Tibial nerve (tissue), 4 donors: ENCODE measurements at regions not wholly inside any gene's neighbourhood (a gene's known extent, or its start where the extent isn't known, plus 50 kb on each side); places are given as distances from the start of the nearest gene placed in this dataset.

ENCODE experiments used
- DNase-seq, 2 donors: peaks; one replicate each; pipeline ENCODE4 v3.0.0-alpha.2; 2019; ENCODE audit warnings: low spot score in 2 of 2
- H3K27ac ChIP-seq, 4 donors: fragments of 200-600 bp; sonication (generic) in 3 of 4; one replicate each; pipeline ENCODE4 v1.5.1; 2017 to 2019; ENCODE audit warnings: mild to moderate bottlenecking in 1 of 4
- H3K27me3 ChIP-seq, 2 donors: fragments of 200-600 bp; sonication (generic) in 1 of 2; one replicate each; pipeline versions ENCODE4 v1.5.1 to v1.6.0; 2017 to 2019
- H3K36me3 ChIP-seq, 3 donors: fragments of 200-600 bp; sonication (generic); one replicate each; pipeline ENCODE4 v1.5.1; 2018 to 2019
- H3K4me1 ChIP-seq, 4 donors: fragments of 200-600 bp; sonication (generic) in 3 of 4; one replicate each; pipeline ENCODE4 v1.5.1; 2017 to 2019
- H3K4me3 ChIP-seq, 4 donors: fragments of 200-600 bp; sonication (generic) in 3 of 4; one replicate each; pipeline ENCODE4 v1.5.1; 2017 to 2019; ENCODE audit warnings: mild to moderate bottlenecking in 1 of 4, moderate library complexity in 1 of 4
- H3K9me3 ChIP-seq, 4 donors: fragments of 200-600 bp; sonication (generic) in 3 of 4; one replicate each; pipeline ENCODE4 v1.5.1; 2017 to 2019
- CTCF ChIP-seq, 5 experiments: fragments of 200-600 bp in 3 of 5; fragments of 450-650 bp in 2 of 5; sonication (generic) in 3 of 5; IDR thresholded peaks; one replicate each; pipeline ENCODE4 v1.5.1; 2016 to 2019; ENCODE audit warnings: antibody characterized with exemption in 5 of 5, mild to moderate bottlenecking in 3 of 5, moderate library complexity in 2 of 5
- EP300 ChIP-seq, 2 donors: sonication (generic); formaldehyde crosslinking; IDR thresholded peaks; one replicate each; pipeline ENCODE4 v1.6.1; 2017; ENCODE audit warnings: antibody characterized with exemption in 2 of 2, mild to moderate bottlenecking in 1 of 2
- POLR2A ChIP-seq, 2 donors: fragments of 450-650 bp; IDR thresholded peaks; one replicate each; pipeline ENCODE4 v1.6.1; 2017; ENCODE audit warnings: antibody characterized with exemption in 2 of 2, mild to moderate bottlenecking in 2 of 2, moderate library complexity in 2 of 2
- WGBS, 2 donors: methylation state at CpG; one replicate each; pipeline ENCODE4 v1.1.5; 2018; 5-methylcytosine and 5-hydroxymethylcytosine counted together

- no peak for DNase-seq
- no peaks in the 10 kb centered on the region for H3K36me3 ChIP-seq
These were observed 497.7 kb upstream of the WWC1 start for GRCh38 chr5:167793700-167794099.

GRCh38 chr5:167794121-167794520 lies 497.3 kb upstream of the WWC1 start:
- Histone ChIP-seq H3K36me3 (no peaks in the 10 kb centered on the region), H3K4me3 (no peak overlapping the region), H3K9me3 (no peaks in the 10 kb centered on the region), H3K27me3 (no peaks in the 10 kb centered on the region), H3K4me1 (peaks cover 0 to 12% (median 0%) of the 10 kb centered on the region in 4 donors), H3K27ac (no peak overlapping the region)
- no peak for DNase-seq
- WGBS, 2 donors = 63 to 65% methylated on average over 4 of the region's 4 CpGs
- TF ChIP-seq POLR2A (IDR thresholded peaks at IDR 0.05) = no peak
- TF ChIP-seq EP300 (IDR thresholded peaks at IDR 0.05) = no peak
- TF ChIP-seq CTCF (IDR thresholded peaks at IDR 0.05) = no peak

More at GRCh38 chr5:167793700-167794099, 497.7 kb upstream of the WWC1 start:
- Histone ChIP-seq H3K27ac (no peak overlapping the region), H3K4me3 (no peak overlapping the region), H3K4me1 (peaks cover 0 to 7% (median 0%) of the 10 kb centered on the region in 4 donors), H3K9me3 (no peaks in the 10 kb centered on the region), H3K27me3 (no peaks in the 10 kb centered on the region)
- 75 to 81% methylated on average over 1 of the region's 1 CpG for WGBS, 2 donors
- no peak for TF ChIP-seq POLR2A (IDR thresholded peaks at IDR 0.05)
- TF ChIP-seq CTCF (IDR thresholded peaks at IDR 0.05) = no peak
- no peak for TF ChIP-seq EP300 (IDR thresholded peaks at IDR 0.05)

GRCh38 chr5:167796672-167797071 lies 494.8 kb upstream of the WWC1 start:
- Histone ChIP-seq H3K36me3 (no peaks in the 10 kb centered on the region), H3K27me3 (no peaks in the 10 kb centered on the region), H3K27ac (no peak overlapping the region), H3K4me3 (no peak overlapping the region), H3K4me1 (peaks cover 0 to 12% (median 0%) of the 10 kb centered on the region in 4 donors), H3K9me3 (no peaks in the 10 kb centered on the region)
- WGBS, 2 donors = 90% methylated on average over 5 of the region's 5 CpGs
- no peak for DNase-seq
- TF ChIP-seq POLR2A (IDR thresholded peaks at IDR 0.05) (no peak), CTCF (IDR thresholded peaks at IDR 0.05) (no peak), EP300 (IDR thresholded peaks at IDR 0.05) (no peak)

GRCh38 chr5:167797933-167798332 lies 493.5 kb upstream of the WWC1 start:
- no peak for DNase-seq
- Histone ChIP-seq H3K27me3 (no peaks in the 10 kb centered on the region), H3K27ac (peak overlapping the region in 2 of 4 donors; percentile 38 to 63), H3K4me3 (no peak overlapping the region), H3K9me3 (no peaks in the 10 kb centered on the region), H3K4me1 (peaks cover 0 to 12% (median 0%) of the 10 kb centered on the region in 4 donors), H3K36me3 (no peaks in the 10 kb centered on the region)
- TF ChIP-seq POLR2A (IDR thresholded peaks at IDR 0.05) = no peak
- no peak for TF ChIP-seq EP300 (IDR thresholded peaks at IDR 0.05)
- no peak for TF ChIP-seq CTCF (IDR thresholded peaks at IDR 0.05)
- WGBS, 2 donors = 63 to 66% methylated on average over 3 of the region's 3 CpGs

GRCh38 chr5:167798448-167798847 lies 493.0 kb upstream of the WWC1 start:
- TF ChIP-seq CTCF (IDR thresholded peaks at IDR 0.05) (no peak), EP300 (IDR thresholded peaks at IDR 0.05) (no peak), POLR2A (IDR thresholded peaks at IDR 0.05) (no peak)
- Histone ChIP-seq H3K27ac (peak overlapping the region in 2 of 4 donors; percentile 38 to 63), H3K4me1 (peaks cover 0 to 12% (median 0%) of the 10 kb centered on the region in 4 donors), H3K9me3 (no peaks in the 10 kb centered on the region), H3K27me3 (no peaks in the 10 kb centered on the region), H3K36me3 (no peaks in the 10 kb centered on the region), H3K4me3 (peak overlapping the region in 2 of 4 donors; percentile 0 to 4)
- WGBS, 2 donors = 35 to 49% methylated on average over 7 of the region's 7 CpGs
- no peak for DNase-seq
